NCI-H446 treated with DMSO at 0.1 percent for 48 hours (cell line): ENCODE measurements at regions not wholly inside any gene's neighbourhood (a gene's known extent, or its start where the extent isn't known, plus 50 kb on each side); places are given as distances from the start of the nearest gene placed in this dataset.

Experiments used
- DNase-seq: peaks from one replicate; lab custom pipeline; 2025; lab: John Stamatoyannopoulos, UW

GRCh38 chr2:133667085-133667484 is 98.8 kb upstream of the NCKAP5 start:
- no peak for DNase-seq

GRCh38 chr2:133667968-133668367 is 99.7 kb upstream of the NCKAP5 start:
- DNase-seq = no peak

- DNase-seq = no peak
Measured at GRCh38 chr2:133668547-133668946, 100.3 kb upstream of the NCKAP5 start.

GRCh38 chr2:133673305-133673905 is 105.1 kb upstream of the NCKAP5 start:
- DNase-seq = no peak

- no peak for DNase-seq
Measured at GRCh38 chr2:133674066-133674432, 105.8 kb upstream of the NCKAP5 start.

- DNase-seq = peak; percentile 5
Measured at GRCh38 chr2:133674433-133675331, 106.4 kb upstream of the NCKAP5 start.

GRCh38 chr2:133676392-133677130 is 108.3 kb upstream of the NCKAP5 start:
- no peak for DNase-seq

GRCh38 chr2:133680343-133681049 is 112.2 kb upstream of the NCKAP5 start:
- no peak for DNase-seq

- DNase-seq = no peak
Measured at GRCh38 chr2:133682347-133682746, 114.1 kb upstream of the NCKAP5 start.

- no peak for DNase-seq
Measured at GRCh38 chr2:133682906-133683305, 114.6 kb upstream of the NCKAP5 start.

- no peak for DNase-seq
Measured at GRCh38 chr2:133685636-133686215, 117.5 kb upstream of the NCKAP5 start.

GRCh38 chr2:133690780-133691179 is 122.5 kb upstream of the NCKAP5 start:
- DNase-seq = no peak

- DNase-seq = no peak
Measured at GRCh38 chr2:133691336-133691735, 123.1 kb upstream of the NCKAP5 start.

GRCh38 chr2:133705287-133705686 is 137.0 kb upstream of the NCKAP5 start:
- no peak for DNase-seq

GRCh38 chr2:133710613-133711012 is 142.3 kb upstream of the NCKAP5 start:
- DNase-seq = no peak

- DNase-seq = no peak
Measured at GRCh38 chr2:133711201-133711600, 142.9 kb upstream of the NCKAP5 start.

GRCh38 chr2:133711806-133712205 is 143.5 kb upstream of the NCKAP5 start:
- no peak for DNase-seq

- no peak for DNase-seq
Measured at GRCh38 chr2:133712369-133712768, 144.1 kb upstream of the NCKAP5 start.

GRCh38 chr2:133713049-133713580 is 144.9 kb upstream of the NCKAP5 start:
- DNase-seq = no peak

GRCh38 chr2:133716166-133716565 is 147.9 kb upstream of the NCKAP5 start:
- DNase-seq = no peak

GRCh38 chr2:133717497-133717896 is 149.2 kb upstream of the NCKAP5 start:
- DNase-seq = no peak
